ENCODE measurements at regions not wholly inside any gene's neighbourhood (a gene's known extent, or its start where the extent isn't known, plus 50 kb on each side); places are given as distances from the start of the nearest gene placed in this dataset.

- Histone ChIP-seq H3K27me3 (replicated peaks; ENCODE audit: control insufficient read depth, insufficient read depth, low read length, poor library complexity, severe bottlenecking) (no peaks in the 10 kb centered on the region), H3K36me3 (ENCODE audit: control insufficient read depth, insufficient read depth, low read length) (no peaks in the 10 kb centered on the region)
- DNase-seq, result no peak
Measured at GRCh38 chr5:74186356-74187315, 453.9 kb downstream of the ENC1 start.

GRCh38 chr5:74185599-74185998 lies 454.9 kb downstream of the ENC1 start:
- Histone ChIP-seq H3K4me3 (ENCODE audit: insufficient read depth, low read depth, low read length, poor library complexity, severe bottlenecking) (no peak overlapping the region), H3K36me3 (ENCODE audit: control insufficient read depth, insufficient read depth, low read length) (no peaks in the 10 kb centered on the region), H3K9me3 (ENCODE audit: control insufficient read depth, low read length) (no peaks in the 10 kb centered on the region), H3K27me3 (replicated peaks; ENCODE audit: control insufficient read depth, insufficient read depth, low read length, poor library complexity, severe bottlenecking) (no peaks in the 10 kb centered on the region), H3K4me1 (ENCODE audit: control insufficient read depth, insufficient read depth, low read length, poor library complexity, severe bottlenecking) (no peaks in the 10 kb centered on the region), H3K27ac (ENCODE audit: insufficient read depth, low read length, poor library complexity, severe bottlenecking) (no peak overlapping the region)
- DNase-seq, result no peak

More at GRCh38 chr5:74186356-74187315, 453.9 kb downstream of the ENC1 start:
- Histone ChIP-seq H3K4me1 (ENCODE audit: control insufficient read depth, insufficient read depth, low read length, poor library complexity, severe bottlenecking) (no peaks in the 10 kb centered on the region), H3K27ac (ENCODE audit: insufficient read depth, low read length, poor library complexity, severe bottlenecking) (no peak overlapping the region), H3K4me3 (ENCODE audit: insufficient read depth, low read depth, low read length, poor library complexity, severe bottlenecking) (no peak overlapping the region), H3K9me3 (ENCODE audit: control insufficient read depth, low read length) (no peaks in the 10 kb centered on the region)

- Histone ChIP-seq H3K9me3 (ENCODE audit: control insufficient read depth, low read length) (no peaks in the 10 kb centered on the region), H3K27ac (ENCODE audit: insufficient read depth, low read length, poor library complexity, severe bottlenecking) (no peak overlapping the region)
Measured at GRCh38 chr5:74184649-74185048, 455.9 kb downstream of the ENC1 start.

GRCh38 chr5:74183041-74183440 lies 457.5 kb downstream of the ENC1 start:
- Histone ChIP-seq H3K4me1 (ENCODE audit: control insufficient read depth, insufficient read depth, low read length, poor library complexity, severe bottlenecking) (no peaks in the 10 kb centered on the region), H3K9me3 (ENCODE audit: control insufficient read depth, low read length) (no peaks in the 10 kb centered on the region), H3K36me3 (ENCODE audit: control insufficient read depth, insufficient read depth, low read length) (no peaks in the 10 kb centered on the region), H3K27me3 (replicated peaks; ENCODE audit: control insufficient read depth, insufficient read depth, low read length, poor library complexity, severe bottlenecking) (no peaks in the 10 kb centered on the region), H3K27ac (ENCODE audit: insufficient read depth, low read length, poor library complexity, severe bottlenecking) (no peak overlapping the region), H3K4me3 (ENCODE audit: insufficient read depth, low read depth, low read length, poor library complexity, severe bottlenecking) (no peak overlapping the region)
- DNase-seq, result no peak

More at GRCh38 chr5:74184649-74185048, 455.9 kb downstream of the ENC1 start:
- H3K27me3 ChIP-seq (replicated peaks; ENCODE audit: control insufficient read depth, insufficient read depth, low read length, poor library complexity, severe bottlenecking), result no peaks in the 10 kb centered on the region
- no peak overlapping the region for H3K4me3 ChIP-seq (ENCODE audit: insufficient read depth, low read depth, low read length, poor library complexity, severe bottlenecking)
- DNase-seq, result no peak
- no peaks in the 10 kb centered on the region for H3K36me3 ChIP-seq (ENCODE audit: control insufficient read depth, insufficient read depth, low read length)
- no peaks in the 10 kb centered on the region for H3K4me1 ChIP-seq (ENCODE audit: control insufficient read depth, insufficient read depth, low read length, poor library complexity, severe bottlenecking)

- Histone ChIP-seq H3K27me3 (replicated peaks; ENCODE audit: control insufficient read depth, insufficient read depth, low read length, poor library complexity, severe bottlenecking) (no peaks in the 10 kb centered on the region), H3K36me3 (ENCODE audit: control insufficient read depth, insufficient read depth, low read length) (no peaks in the 10 kb centered on the region)
- no peak for DNase-seq
Measured at GRCh38 chr5:74182603-74183002, 457.9 kb downstream of the ENC1 start.

GRCh38 chr5:74179701-74180100 lies 460.8 kb downstream of the ENC1 start:
- DNase-seq, result no peak
- H3K9me3 ChIP-seq (ENCODE audit: control insufficient read depth, low read length), result no peaks in the 10 kb centered on the region
- no peaks in the 10 kb centered on the region for H3K4me1 ChIP-seq (ENCODE audit: control insufficient read depth, insufficient read depth, low read length, poor library complexity, severe bottlenecking)
- no peak overlapping the region for H3K4me3 ChIP-seq (ENCODE audit: insufficient read depth, low read depth, low read length, poor library complexity, severe bottlenecking)
- no peaks in the 10 kb centered on the region for H3K36me3 ChIP-seq (ENCODE audit: control insufficient read depth, insufficient read depth, low read length)
- no peaks in the 10 kb centered on the region for H3K27me3 ChIP-seq (replicated peaks; ENCODE audit: control insufficient read depth, insufficient read depth, low read length, poor library complexity, severe bottlenecking)
- H3K27ac ChIP-seq (ENCODE audit: insufficient read depth, low read length, poor library complexity, severe bottlenecking), result no peak overlapping the region

More at GRCh38 chr5:74182603-74183002, 457.9 kb downstream of the ENC1 start:
- Histone ChIP-seq H3K4me1 (ENCODE audit: control insufficient read depth, insufficient read depth, low read length, poor library complexity, severe bottlenecking) (no peaks in the 10 kb centered on the region), H3K27ac (ENCODE audit: insufficient read depth, low read length, poor library complexity, severe bottlenecking) (no peak overlapping the region), H3K9me3 (ENCODE audit: control insufficient read depth, low read length) (no peaks in the 10 kb centered on the region), H3K4me3 (ENCODE audit: insufficient read depth, low read depth, low read length, poor library complexity, severe bottlenecking) (no peak overlapping the region)

GRCh38 chr5:74179179-74179578 lies 461.3 kb downstream of the ENC1 start:
- Histone ChIP-seq H3K27ac (ENCODE audit: insufficient read depth, low read length, poor library complexity, severe bottlenecking) (no peak overlapping the region), H3K9me3 (ENCODE audit: control insufficient read depth, low read length) (no peaks in the 10 kb centered on the region), H3K4me1 (ENCODE audit: control insufficient read depth, insufficient read depth, low read length, poor library complexity, severe bottlenecking) (no peaks in the 10 kb centered on the region), H3K36me3 (ENCODE audit: control insufficient read depth, insufficient read depth, low read length) (no peaks in the 10 kb centered on the region), H3K4me3 (ENCODE audit: insufficient read depth, low read depth, low read length, poor library complexity, severe bottlenecking) (no peak overlapping the region), H3K27me3 (replicated peaks; ENCODE audit: control insufficient read depth, insufficient read depth, low read length, poor library complexity, severe bottlenecking) (no peaks in the 10 kb centered on the region)
- DNase-seq, result no peak

- H3K27me3 ChIP-seq (replicated peaks; ENCODE audit: control insufficient read depth, insufficient read depth, low read length, poor library complexity, severe bottlenecking), result no peaks in the 10 kb centered on the region
- no peaks in the 10 kb centered on the region for H3K4me1 ChIP-seq (ENCODE audit: control insufficient read depth, insufficient read depth, low read length, poor library complexity, severe bottlenecking)
- no peak overlapping the region for H3K4me3 ChIP-seq (ENCODE audit: insufficient read depth, low read depth, low read length, poor library complexity, severe bottlenecking)
- H3K9me3 ChIP-seq (ENCODE audit: control insufficient read depth, low read length), result no peaks in the 10 kb centered on the region
- no peak for DNase-seq
- no peak overlapping the region for H3K27ac ChIP-seq (ENCODE audit: insufficient read depth, low read length, poor library complexity, severe bottlenecking)
- no peaks in the 10 kb centered on the region for H3K36me3 ChIP-seq (ENCODE audit: control insufficient read depth, insufficient read depth, low read length)
Measured at GRCh38 chr5:74177961-74178360, 462.6 kb downstream of the ENC1 start.

- no peaks in the 10 kb centered on the region for H3K27me3 ChIP-seq (replicated peaks; ENCODE audit: control insufficient read depth, insufficient read depth, low read length, poor library complexity, severe bottlenecking)
- no peaks in the 10 kb centered on the region for H3K36me3 ChIP-seq (ENCODE audit: control insufficient read depth, insufficient read depth, low read length)
- no peak overlapping the region for H3K4me3 ChIP-seq (ENCODE audit: insufficient read depth, low read depth, low read length, poor library complexity, severe bottlenecking)
- DNase-seq, result no peak
- no peak overlapping the region for H3K27ac ChIP-seq (ENCODE audit: insufficient read depth, low read length, poor library complexity, severe bottlenecking)
- H3K9me3 ChIP-seq (ENCODE audit: control insufficient read depth, low read length), result no peaks in the 10 kb centered on the region
- no peaks in the 10 kb centered on the region for H3K4me1 ChIP-seq (ENCODE audit: control insufficient read depth, insufficient read depth, low read length, poor library complexity, severe bottlenecking)
Measured at GRCh38 chr5:74174366-74174765, 466.2 kb downstream of the ENC1 start.

- H3K4me1 ChIP-seq (ENCODE audit: control insufficient read depth, insufficient read depth, low read length, poor library complexity, severe bottlenecking), result no peaks in the 10 kb centered on the region
- DNase-seq, result no peak
- no peak overlapping the region for H3K27ac ChIP-seq (ENCODE audit: insufficient read depth, low read length, poor library complexity, severe bottlenecking)
- H3K4me3 ChIP-seq (ENCODE audit: insufficient read depth, low read depth, low read length, poor library complexity, severe bottlenecking), result no peak overlapping the region
- no peaks in the 10 kb centered on the region for H3K9me3 ChIP-seq (ENCODE audit: control insufficient read depth, low read length)
- no peaks in the 10 kb centered on the region for H3K27me3 ChIP-seq (replicated peaks; ENCODE audit: control insufficient read depth, insufficient read depth, low read length, poor library complexity, severe bottlenecking)
- no peaks in the 10 kb centered on the region for H3K36me3 ChIP-seq (ENCODE audit: control insufficient read depth, insufficient read depth, low read length)
Measured at GRCh38 chr5:74173665-74174064, 466.9 kb downstream of the ENC1 start.

Measured in effector memory CD4-positive, alpha-beta T cell (primary cell).